HG03460 (cell line): ENCODE measurements at regions not wholly inside any gene's neighbourhood (a gene's known extent, or its start where the extent isn't known, plus 50 kb on each side); places are given as distances from the start of the nearest gene placed in this dataset.

Source experiments
- ATAC-seq: cut with Tn5 transposase; IDR thresholded peaks from one replicate; pipeline ENCODE4 v1.9.1; 2021; ENCODE audit not compliant: unreplicated experiment

- no peak for ATAC-seq
Observed at GRCh38 chr4:3818371-3818770, 52.2 kb downstream of the ADRA2C start.

GRCh38 chr4:3819210-3819919 is 53.2 kb downstream of the ADRA2C start:
- ATAC-seq = no peak

- ATAC-seq = no peak
Observed at GRCh38 chr4:3820016-3820805, 54.0 kb downstream of the ADRA2C start.

- no peak for ATAC-seq
Observed at GRCh38 chr4:3820806-3821579, 54.8 kb downstream of the ADRA2C start.

- no peak for ATAC-seq
Observed at GRCh38 chr4:3821580-3822229, 55.5 kb downstream of the ADRA2C start.

- ATAC-seq = no peak
Observed at GRCh38 chr4:3822230-3822947, 56.2 kb downstream of the ADRA2C start.

GRCh38 chr4:3823496-3824341 is 57.5 kb downstream of the ADRA2C start:
- ATAC-seq = no peak

GRCh38 chr4:3824521-3825270 is 58.5 kb downstream of the ADRA2C start:
- ATAC-seq = no peak

GRCh38 chr4:3825530-3825929 is 59.3 kb downstream of the ADRA2C start:
- ATAC-seq = no peak

- no peak for ATAC-seq
Observed at GRCh38 chr4:3826247-3827172, 60.3 kb downstream of the ADRA2C start.

- no peak for ATAC-seq
Observed at GRCh38 chr4:3827616-3828492, 61.7 kb downstream of the ADRA2C start.

GRCh38 chr4:3828546-3828945 is 62.4 kb downstream of the ADRA2C start:
- no peak for ATAC-seq

GRCh38 chr4:3829211-3829955 is 63.2 kb downstream of the ADRA2C start:
- no peak for ATAC-seq

- ATAC-seq = no peak
Observed at GRCh38 chr4:3829956-3830773, 64.0 kb downstream of the ADRA2C start.

GRCh38 chr4:3830774-3831528 is 64.8 kb downstream of the ADRA2C start:
- no peak for ATAC-seq
